GM21423 (cell line): ENCODE measurements at regions not wholly inside any gene's neighbourhood (a gene's known extent, or its start where the extent isn't known, plus 50 kb on each side); places are given as distances from the start of the nearest gene placed in this dataset.
"Not testable (repeated sequence)": the region's sequence is repeated elsewhere in the genome, so short reads cannot be mapped to it uniquely, and the experiment has no call there.

Source experiments
- ATAC-seq: cut with Tn5 transposase; IDR thresholded peaks from one replicate; pipeline ENCODE4 v1.9.1; 2021; ENCODE audit warnings: mild to moderate bottlenecking, moderate library complexity; ENCODE audit not compliant: unreplicated experiment

GRCh38 chr4:83931659-83932438, 395.9 kb downstream of the GPAT3 start:
- no peak for ATAC-seq

GRCh38 chr4:83929550-83929949, 393.6 kb downstream of the GPAT3 start:
- ATAC-seq, result no peak

- no peak for ATAC-seq
These were observed 391.0 kb downstream of the GPAT3 start for GRCh38 chr4:83926950-83927349.

GRCh38 chr4:83923341-83923740, 387.4 kb downstream of the GPAT3 start:
- no peak for ATAC-seq

GRCh38 chr4:83922402-83922801, 386.5 kb downstream of the GPAT3 start:
- no peak for ATAC-seq

GRCh38 chr4:83921124-83921523, 385.2 kb downstream of the GPAT3 start:
- ATAC-seq, result no peak

GRCh38 chr4:83920375-83920774, 384.5 kb downstream of the GPAT3 start:
- ATAC-seq, result no peak

GRCh38 chr4:83917572-83917971, 381.7 kb downstream of the GPAT3 start:
- ATAC-seq, result no peak

- ATAC-seq, result no peak
These were observed 374.8 kb downstream of the GPAT3 start for GRCh38 chr4:83910693-83911092.

- no peak for ATAC-seq
These were observed 370.7 kb downstream of the GPAT3 start for GRCh38 chr4:83906561-83906960.

GRCh38 chr4:83905952-83906351, 370.0 kb downstream of the GPAT3 start:
- ATAC-seq, result no peak

GRCh38 chr4:83903740-83904139, 367.8 kb downstream of the GPAT3 start:
- not testable (repeated sequence) for ATAC-seq

GRCh38 chr4:83894831-83895230, 358.9 kb downstream of the GPAT3 start:
- no peak for ATAC-seq

GRCh38 chr4:83890816-83891215, 354.9 kb downstream of the GPAT3 start:
- ATAC-seq, result no peak

GRCh38 chr4:83890231-83890630, 354.3 kb downstream of the GPAT3 start:
- no peak for ATAC-seq

- no peak for ATAC-seq
These were observed 353.9 kb downstream of the GPAT3 start for GRCh38 chr4:83889802-83890201.

GRCh38 chr4:83885256-83886182, 349.6 kb downstream of the GPAT3 start:
- no peak for ATAC-seq

GRCh38 chr4:83876047-83876446, 340.1 kb downstream of the GPAT3 start:
- ATAC-seq, result no peak

GRCh38 chr4:83875437-83875836, 339.5 kb downstream of the GPAT3 start:
- ATAC-seq, result no peak

GRCh38 chr4:83873996-83874395, 338.1 kb downstream of the GPAT3 start:
- ATAC-seq, result no peak

- no peak for ATAC-seq
These were observed 334.5 kb downstream of the GPAT3 start for GRCh38 chr4:83870328-83870950.
